SK-N-SH (cell line): ENCODE measurements at regions not wholly inside any gene's neighbourhood (a gene's known extent, or its start where the extent isn't known, plus 50 kb on each side); places are given as distances from the start of the nearest gene placed in this dataset.

ENCODE experiments used
- CTCF ChIA-PET: fragments of 300-600, 350-600 bp; formaldehyde crosslinking; extraction: SDS; loops from one replicate; lab custom pipeline; 2021; lab: Yijun Ruan, JAX
- POLR2A ChIA-PET: fragments of 350-600 bp; sonication (Branson Sonifier 250); formaldehyde crosslinking; extraction: SDS; loops from one replicate; lab custom pipeline; 2020; ENCODE audit warnings: antibody characterized with exemption, inconsistent platforms; lab: Yijun Ruan, JAX
- DNase-seq: peaks from one replicate; pipeline ENCODE4 v3.0.0; 2012
- H2AFZ ChIP-seq: fragments of 200-600 bp; sonication (generic); 2 replicates; pipeline ENCODE4 v1.8.1; 2016; ENCODE audit warnings: antibody characterized with exemption, mild to moderate bottlenecking, low read depth
- H3F3A ChIP-seq: fragments of 200-600 bp; sonication (generic); replicated peaks from 2 replicates; pipeline ENCODE3; 2016; ENCODE audit warnings: antibody characterized with exemption, mild to moderate bottlenecking; ENCODE audit not compliant: insufficient read depth
- H3K27ac ChIP-seq, 2 experiments: fragments of 200-500 bp in 1 of 2; fragments of 200-600 bp in 1 of 2; sonication (Bioruptor generic) in 1 of 2; sonication (generic), shearing (Covaris generic) in 1 of 2; 2 replicates each; pipeline versions ENCODE4 v1.5.1 to v1.6.1; 2014 to 2016; ENCODE audit warnings: low read depth in 2 of 2, inconsistent platforms in 1 of 2, low read length in 1 of 2, mild to moderate bottlenecking in 1 of 2, mixed read lengths in 1 of 2
- H3K27me3 ChIP-seq: fragments of 200-600 bp; sonication (generic), shearing (Covaris generic); 2 replicates; pipeline ENCODE4 v1.6.1; 2016; ENCODE audit warnings: mixed run types; ENCODE audit not compliant: insufficient read depth
- H3K36me3 ChIP-seq, 2 experiments: fragments of 200-500 bp in 1 of 2; fragments of 200-600 bp in 1 of 2; sonication (Bioruptor generic) in 1 of 2; sonication (generic) in 1 of 2; replicated peaks in 1 of 2; 2 replicates each; pipeline versions ENCODE3 to v1.5.1; 2014 to 2016; ENCODE audit warnings: low read length in 1 of 2, mild to moderate bottlenecking in 1 of 2; ENCODE audit not compliant: insufficient read depth in 2 of 2, control insufficient read depth in 1 of 2
- H3K4me1 ChIP-seq, 2 experiments: fragments of 200-500 bp in 1 of 2; fragments of 200-600 bp in 1 of 2; sonication (Bioruptor generic) in 1 of 2; sonication (generic), shearing (Covaris generic) in 1 of 2; 2 replicates each; pipeline versions ENCODE4 v1.5.1 to v1.6.1; 2014 to 2016; ENCODE audit warnings: low read depth in 1 of 2, low read length in 1 of 2, mixed run types in 1 of 2; ENCODE audit not compliant: insufficient read depth in 2 of 2, control insufficient read depth in 1 of 2
- H3K4me2 ChIP-seq: fragments of 200-600 bp; sonication (generic), shearing (Covaris generic); 2 replicates; pipeline ENCODE4 v1.6.1; 2017; ENCODE audit warnings: mixed run types
- H3K4me3 ChIP-seq, 2 experiments: fragments of 200-500 bp in 1 of 2; fragments of 200-600 bp in 1 of 2; sonication (Bioruptor generic) in 1 of 2; sonication (generic), shearing (Covaris generic) in 1 of 2; 2 replicates each; pipeline versions ENCODE4 v1.5.1 to v1.8.1; 2014 to 2016; ENCODE audit warnings: low read depth in 2 of 2, inconsistent platforms in 1 of 2, low read length in 1 of 2, mild to moderate bottlenecking in 1 of 2, mixed read lengths in 1 of 2, moderate library complexity in 1 of 2
- H3K79me2 ChIP-seq: fragments of 200-600 bp; sonication (generic); 2 replicates; pipeline ENCODE4 v1.8.1; 2017; ENCODE audit warnings: mild to moderate bottlenecking; ENCODE audit not compliant: insufficient read depth
- H3K9ac ChIP-seq: fragments of 200-600 bp; sonication (generic); 2 replicates; pipeline ENCODE4 v1.6.1; 2017; ENCODE audit warnings: mixed run types
- H3K9me2 ChIP-seq: fragments of 200-600 bp; sonication (generic); 2 replicates; pipeline ENCODE4 v1.6.1; 2017; ENCODE audit warnings: mixed run types
- H3K9me3 ChIP-seq: fragments of 200-600 bp; sonication (generic); 2 replicates; pipeline ENCODE4 v1.6.1; 2017; ENCODE audit warnings: mixed run types, mild to moderate bottlenecking, moderate library complexity
- H4K20me1 ChIP-seq: fragments of 200-600 bp; sonication (generic); 2 replicates; pipeline ENCODE4 v1.6.1; 2017; ENCODE audit warnings: mild to moderate bottlenecking, mixed run types; ENCODE audit not compliant: insufficient read depth
- CHD2 ChIP-seq: fragments of 150-350 bp; IDR thresholded peaks from 2 replicates; pipeline ENCODE4 v1.6.1; 2018; ENCODE audit warnings: low read length; ENCODE audit not compliant: partially characterized antibody
- ELF1 ChIP-seq: IDR thresholded peaks from 2 replicates; pipeline ENCODE4 v1.4.0; 2012
- FOXM1 ChIP-seq: IDR thresholded peaks from 2 replicates; pipeline ENCODE4 v1.4.0; 2012; ENCODE audit warnings: low read depth, mild to moderate bottlenecking
- GATA2 ChIP-seq: sonication (generic); formaldehyde crosslinking; IDR thresholded peaks from 2 replicates; pipeline ENCODE4 v1.5.0; 2020; ENCODE audit warnings: mild to moderate bottlenecking, missing genetic modification reagents
- MEF2A ChIP-seq: IDR thresholded peaks from 2 replicates; pipeline ENCODE4 v1.4.0; 2012; ENCODE audit warnings: low read depth, borderline replicate concordance
- NFIC ChIP-seq: IDR thresholded peaks from 2 replicates; pipeline ENCODE4 v1.4.0; 2012; ENCODE audit warnings: borderline replicate concordance
- NRF1 ChIP-seq: IDR thresholded peaks from 2 replicates; pipeline ENCODE4 v1.6.1; 2012; ENCODE audit warnings: low read depth, mild to moderate bottlenecking, low read length
- POLR2AphosphoS5 ChIP-seq: IDR thresholded peaks from 2 replicates; pipeline ENCODE4 v1.6.1; 2012; ENCODE audit warnings: low read depth, low read length
- RCOR1 ChIP-seq: fragments of 150-350 bp; IDR thresholded peaks from 2 replicates; pipeline ENCODE4 v1.6.1; 2017; ENCODE audit warnings: antibody characterized with exemption, low read length
- RFX5 ChIP-seq: IDR thresholded peaks from 2 replicates; pipeline ENCODE4 v1.6.1; 2012; ENCODE audit warnings: mild to moderate bottlenecking, improper control_type of control experiment, low read length
- TEAD4 ChIP-seq: IDR thresholded peaks from 2 replicates; pipeline ENCODE4 v1.4.0; 2012; ENCODE audit warnings: mild to moderate bottlenecking, borderline replicate concordance; ENCODE audit not compliant: insufficient read depth
- YY1 ChIP-seq: IDR thresholded peaks from 2 replicates; pipeline ENCODE4 v1.4.0; 2012; ENCODE audit warnings: low read depth, mild to moderate bottlenecking
- WGBS: methylation state at CpG from one replicate; pipeline ENCODE4 v1.1.6; 2017; ENCODE audit warnings: low lambda C conversion rate; 5-methylcytosine and 5-hydroxymethylcytosine counted together
- TF ChIP-seq, protein P1 (sequence below): fragments of 200-600 bp; sonication (generic); IDR thresholded peaks from 2 replicates; pipeline ENCODE4 v1.6.1; 2017; ENCODE audit warnings: antibody characterized with exemption, mild to moderate bottlenecking, moderate library complexity
- TF ChIP-seq, protein P2 (sequence below): fragments of 150-350 bp; IDR thresholded peaks from 2 replicates; pipeline ENCODE4 v1.6.1; 2017; ENCODE audit warnings: antibody characterized with exemption, low read length, low read depth, borderline replicate concordance

DNA sequence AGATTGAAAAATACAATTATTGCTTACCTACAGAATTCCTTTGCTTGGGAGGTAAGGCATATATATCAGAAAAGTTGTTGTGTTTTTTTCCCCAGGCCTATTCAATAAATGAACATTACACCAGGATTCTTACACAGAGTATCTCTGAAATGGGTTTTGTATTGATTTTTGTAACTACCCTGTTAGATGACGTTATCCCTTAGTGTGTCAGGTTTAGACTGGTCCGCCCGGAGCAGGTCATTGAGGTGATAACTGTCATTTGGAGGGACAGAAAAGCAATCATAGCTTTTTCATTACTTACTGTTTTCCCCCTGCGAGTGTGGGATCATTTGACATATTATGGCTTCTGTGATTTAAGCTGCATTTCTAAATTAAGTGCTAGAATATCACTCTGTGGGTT is 715.2 kb upstream of the ADAMTS16 start:
- Histone ChIP-seq H3K9ac (no peak overlapping the region), H4K20me1 (no peaks in the 10 kb centered on the region), H3K9me2 (no peaks in the 10 kb centered on the region), H3K4me3 (no peak overlapping the region), H2AFZ (no peak overlapping the region), H3K4me2 (no peak overlapping the region), H3K79me2 (no peaks in the 10 kb centered on the region), H3K9me3 (no peaks in the 10 kb centered on the region), H3K36me3 (no peaks in the 10 kb centered on the region), H3K4me1 (no peaks in the 10 kb centered on the region), H3F3A (no peaks in the 10 kb centered on the region), H3K27ac (no peak overlapping the region), H3K27me3 (no peaks in the 10 kb centered on the region)
- no peak for DNase-seq
- POLR2A ChIA-PET, result no interaction called here
- TF ChIP-seq POLR2AphosphoS5, result no peak
- no peak for TF ChIP-seq ELF1
- no peak for TF ChIP-seq RCOR1
- WGBS, result 2% methylated on average over 4 of the region's 4 CpGs
- CTCF ChIA-PET, result interaction anchor here (0.9 kb wide), 1 partner anchor 15 kb away, joined by 3 read pairs; no protein-coding TSS in a partner anchor

DNA sequence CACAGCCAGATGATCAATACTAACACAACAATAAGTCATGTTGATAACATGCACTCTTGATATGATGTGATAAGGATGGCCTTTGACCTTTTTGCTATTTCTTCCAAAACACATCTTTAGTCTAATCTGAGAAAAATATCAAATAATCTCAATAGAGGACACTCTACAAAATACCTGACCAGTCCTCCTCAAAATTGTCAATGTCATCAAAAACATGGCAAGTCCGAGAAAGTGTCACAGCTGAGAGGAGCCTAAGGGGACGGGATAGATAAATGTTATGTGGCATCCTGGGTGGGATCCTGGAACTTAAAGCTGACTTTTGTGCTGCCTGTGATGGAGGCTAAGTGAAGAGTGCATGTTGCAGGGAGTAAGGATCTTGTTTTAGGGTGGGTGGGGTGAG is 699.6 kb upstream of the ADAMTS16 start:
- Histone ChIP-seq H3K9me2 (no peaks in the 10 kb centered on the region), H3K4me3 (no peak overlapping the region), H3K4me1 (no peaks in the 10 kb centered on the region), H3K4me2 (no peak overlapping the region), H3F3A (no peaks in the 10 kb centered on the region), H3K27me3 (no peaks in the 10 kb centered on the region), H4K20me1 (no peaks in the 10 kb centered on the region), H3K9me3 (no peaks in the 10 kb centered on the region), H3K27ac (no peak overlapping the region), H2AFZ (no peak overlapping the region), H3K79me2 (no peaks in the 10 kb centered on the region), H3K36me3 (no peaks in the 10 kb centered on the region), H3K9ac (no peak overlapping the region)
- TF ChIP-seq FOXM1 (no peak), GATA2 (no peak), RCOR1 (no peak), CHD2 (no peak), YY1 (no peak), TEAD4 (no peak), MEF2A (no peak), NRF1 (no peak), RFX5 (no peak), NFIC (no peak), ELF1 (no peak)
- TF ChIP-seq, protein P1, sequence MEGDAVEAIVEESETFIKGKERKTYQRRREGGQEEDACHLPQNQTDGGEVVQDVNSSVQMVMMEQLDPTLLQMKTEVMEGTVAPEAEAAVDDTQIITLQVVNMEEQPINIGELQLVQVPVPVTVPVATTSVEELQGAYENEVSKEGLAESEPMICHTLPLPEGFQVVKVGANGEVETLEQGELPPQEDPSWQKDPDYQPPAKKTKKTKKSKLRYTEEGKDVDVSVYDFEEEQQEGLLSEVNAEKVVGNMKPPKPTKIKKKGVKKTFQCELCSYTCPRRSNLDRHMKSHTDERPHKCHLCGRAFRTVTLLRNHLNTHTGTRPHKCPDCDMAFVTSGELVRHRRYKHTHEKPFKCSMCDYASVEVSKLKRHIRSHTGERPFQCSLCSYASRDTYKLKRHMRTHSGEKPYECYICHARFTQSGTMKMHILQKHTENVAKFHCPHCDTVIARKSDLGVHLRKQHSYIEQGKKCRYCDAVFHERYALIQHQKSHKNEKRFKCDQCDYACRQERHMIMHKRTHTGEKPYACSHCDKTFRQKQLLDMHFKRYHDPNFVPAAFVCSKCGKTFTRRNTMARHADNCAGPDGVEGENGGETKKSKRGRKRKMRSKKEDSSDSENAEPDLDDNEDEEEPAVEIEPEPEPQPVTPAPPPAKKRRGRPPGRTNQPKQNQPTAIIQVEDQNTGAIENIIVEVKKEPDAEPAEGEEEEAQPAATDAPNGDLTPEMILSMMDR, result no peak
- TF ChIP-seq, protein P2, sequence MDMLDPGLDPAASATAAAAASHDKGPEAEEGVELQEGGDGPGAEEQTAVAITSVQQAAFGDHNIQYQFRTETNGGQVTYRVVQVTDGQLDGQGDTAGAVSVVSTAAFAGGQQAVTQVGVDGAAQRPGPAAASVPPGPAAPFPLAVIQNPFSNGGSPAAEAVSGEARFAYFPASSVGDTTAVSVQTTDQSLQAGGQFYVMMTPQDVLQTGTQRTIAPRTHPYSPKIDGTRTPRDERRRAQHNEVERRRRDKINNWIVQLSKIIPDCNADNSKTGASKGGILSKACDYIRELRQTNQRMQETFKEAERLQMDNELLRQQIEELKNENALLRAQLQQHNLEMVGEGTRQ, result no peak
- POLR2A ChIA-PET, result no interaction called here
- WGBS, result 0% methylated on average over 2 of the region's 2 CpGs
- DNase-seq, result no peak
- CTCF ChIA-PET, result no interaction called here
